ENCODE measurements at regions not wholly inside any gene's neighbourhood (a gene's known extent, or its start where the extent isn't known, plus 50 kb on each side); places are given as distances from the start of the nearest gene placed in this dataset.
"Not testable (repeated sequence)": the region's sequence is repeated elsewhere in the genome, so short reads cannot be mapped to it uniquely, and the experiment has no call there.

- DNase-seq (ENCODE audit: low read depth, low spot score): not testable (repeated sequence)
Measured at GRCh38 chr2:83877261-83877660, 581.8 kb downstream of the SUCLG1 start.

DNA sequence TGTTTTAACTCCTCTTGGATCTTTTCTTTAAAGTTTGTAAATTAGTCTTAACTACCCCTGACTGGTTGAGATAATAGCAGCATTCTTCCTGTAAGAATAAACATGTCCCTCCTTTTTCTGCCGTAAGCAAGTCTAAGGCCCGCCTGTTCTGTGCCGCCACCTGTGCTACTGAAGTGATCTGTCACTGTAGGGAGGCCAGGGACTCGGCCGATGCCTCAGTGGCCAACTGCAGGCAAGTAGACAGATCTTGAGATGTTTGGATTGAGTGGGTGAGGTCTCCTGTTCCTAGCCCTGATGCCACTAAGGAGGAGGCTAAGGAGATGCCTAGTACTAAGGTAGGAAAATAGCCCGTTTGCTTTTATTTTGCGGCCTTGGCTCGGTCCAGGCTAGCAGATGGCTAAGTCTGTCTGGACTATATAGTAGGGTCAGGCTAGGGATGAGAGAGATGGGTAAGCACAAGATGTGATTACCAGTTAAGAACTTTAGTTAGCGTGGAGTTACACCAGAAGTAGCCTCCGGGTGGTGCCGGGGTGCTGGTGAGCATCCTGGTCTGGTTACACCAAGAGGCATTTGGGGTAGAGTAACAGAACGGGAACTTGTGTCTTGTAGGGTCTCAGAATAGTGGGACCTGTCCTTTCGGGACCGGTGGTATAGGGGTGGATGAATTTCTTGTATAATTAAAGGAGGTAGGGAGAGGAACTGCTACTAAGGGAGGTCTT is 584.2 kb downstream of the SUCLG1 start:
- DNase-seq (ENCODE audit: low read depth, low spot score): no peak

DNA sequence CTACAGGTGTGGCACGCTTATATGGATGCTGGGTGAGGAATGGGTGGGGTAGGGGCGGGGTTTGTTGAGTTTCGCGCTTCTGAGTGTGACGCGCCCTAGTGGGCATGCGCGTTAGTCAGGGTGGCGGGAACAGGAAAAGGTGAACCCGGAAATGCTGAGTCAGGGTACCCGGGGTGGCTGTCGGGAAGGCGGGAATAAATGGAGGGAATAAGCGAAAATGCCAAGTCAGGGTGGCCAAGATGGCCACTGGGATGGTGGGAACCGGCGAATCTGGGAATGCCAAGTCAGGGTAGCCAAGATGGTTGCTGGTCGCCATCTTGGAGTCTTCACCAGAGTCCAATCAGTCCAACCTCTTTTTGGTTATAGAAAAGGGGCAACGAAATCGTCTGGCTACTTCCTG is 585.0 kb downstream of the SUCLG1 start:
- DNase-seq (ENCODE audit: low read depth, low spot score): no peak

- no peak for DNase-seq (ENCODE audit: low read depth, low spot score)
Measured at GRCh38 chr2:83873110-83873509, 586.0 kb downstream of the SUCLG1 start.

DNA sequence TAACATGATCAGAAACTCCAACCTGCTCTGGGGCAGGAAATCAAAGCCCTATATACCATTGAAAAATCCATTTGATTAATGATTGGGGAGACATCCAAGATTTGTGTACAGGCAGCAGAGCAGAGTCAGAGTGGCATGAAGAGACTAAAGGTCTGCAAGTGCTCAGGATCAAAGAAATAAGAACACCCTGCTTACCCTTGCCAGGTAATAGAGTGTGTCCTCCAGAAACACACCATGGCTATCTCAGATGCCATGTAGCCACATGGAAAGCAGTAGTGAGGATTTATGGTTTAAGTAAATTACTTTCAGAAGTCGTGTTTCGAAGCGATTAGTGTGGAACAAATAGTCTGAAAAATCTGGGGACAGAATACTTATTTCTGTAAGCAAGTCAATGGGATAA is 592.9 kb downstream of the SUCLG1 start:
- DNase-seq (ENCODE audit: low read depth, low spot score): no peak

DNA sequence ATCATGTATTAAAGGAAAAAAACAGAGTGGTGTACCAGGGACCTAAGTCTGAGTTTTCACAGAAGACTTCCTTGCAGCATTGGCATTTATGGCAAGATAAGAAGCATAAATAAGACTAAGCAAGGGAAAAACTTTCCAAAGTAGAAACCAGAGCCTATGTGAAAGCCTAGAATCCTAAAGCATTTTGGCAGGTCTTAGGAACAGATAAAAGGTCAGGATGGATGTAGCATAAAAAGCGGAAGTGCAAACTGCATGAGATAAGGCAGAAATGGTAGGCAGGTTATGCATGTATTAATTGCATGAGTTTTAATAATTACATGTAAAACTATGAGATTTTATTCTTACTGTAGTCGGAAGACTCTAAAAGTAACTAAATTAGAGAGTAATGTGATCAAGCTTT is 596.5 kb downstream of the SUCLG1 start:
- DNase-seq (ENCODE audit: low read depth, low spot score): no peak

GRCh38 chr2:83860320-83860719 is 598.8 kb downstream of the SUCLG1 start:
- no peak for DNase-seq (ENCODE audit: low read depth, low spot score)

DNA sequence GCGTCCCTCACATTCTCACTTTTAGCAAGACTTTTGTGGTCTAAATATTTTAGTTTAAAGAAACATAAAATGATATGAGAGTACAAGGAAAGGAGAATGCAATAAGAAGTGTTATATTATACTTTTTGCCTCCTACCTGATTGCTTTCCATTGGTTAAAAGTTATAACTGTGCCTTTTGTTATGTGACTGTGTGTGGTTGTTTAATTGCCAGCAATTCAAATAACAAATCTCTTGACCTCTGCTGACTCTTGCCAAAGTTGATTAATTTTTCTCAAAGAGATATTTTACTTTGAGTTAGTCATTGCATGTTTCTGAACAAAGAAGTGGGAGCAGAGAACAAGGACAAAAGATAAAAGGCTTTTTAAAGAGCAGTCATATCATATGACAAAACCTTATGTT is 599.5 kb downstream of the SUCLG1 start:
- DNase-seq (ENCODE audit: low read depth, low spot score): no peak

- DNase-seq (ENCODE audit: low read depth, low spot score): no peak
Measured at GRCh38 chr2:83851066-83851465, 608.0 kb downstream of the SUCLG1 start.

- no peak for DNase-seq (ENCODE audit: low read depth, low spot score)
Measured at GRCh38 chr2:83850071-83850725, 608.9 kb downstream of the SUCLG1 start.

DNA sequence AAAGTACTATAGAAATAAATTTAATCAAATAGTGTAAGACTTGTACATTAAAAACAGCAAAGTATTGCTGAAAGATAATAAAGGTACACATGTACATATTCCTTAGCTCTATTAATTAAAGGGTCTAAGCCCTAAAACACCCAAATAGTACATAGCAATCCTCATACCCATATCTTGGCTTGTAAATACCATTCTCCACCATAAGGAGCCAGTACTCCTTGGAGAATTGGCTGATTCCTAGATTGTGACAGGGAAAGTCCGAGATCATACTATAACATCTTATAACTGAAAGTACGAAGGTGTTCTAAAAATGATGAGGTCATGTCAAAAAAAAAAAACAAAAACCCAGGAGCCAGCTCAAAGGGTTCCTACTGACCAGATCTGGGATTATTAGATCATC is 614.6 kb downstream of the SUCLG1 start:
- no peak for DNase-seq (ENCODE audit: low read depth, low spot score)

DNA sequence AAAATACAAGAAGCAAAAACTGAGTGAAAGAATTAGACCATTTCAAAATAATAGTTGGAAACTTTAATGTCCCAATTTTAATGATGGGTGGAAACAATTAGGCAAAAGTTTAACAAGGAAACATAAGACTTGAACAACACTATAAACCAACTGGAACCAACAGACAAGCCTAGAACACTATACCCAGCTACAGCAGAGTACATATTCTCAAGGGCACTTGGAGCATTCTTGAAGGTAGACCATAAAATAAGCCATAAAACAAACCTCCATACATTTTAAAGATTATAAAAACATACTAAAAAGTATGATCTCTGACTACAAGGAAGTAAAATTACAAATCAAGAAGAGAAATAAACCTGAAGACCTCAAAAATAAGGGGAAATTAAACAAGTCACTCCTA is 616.7 kb downstream of the SUCLG1 start:
- no peak for DNase-seq (ENCODE audit: low read depth, low spot score)

- no peak for DNase-seq (ENCODE audit: low read depth, low spot score)
Measured at GRCh38 chr2:83837823-83838222, 621.3 kb downstream of the SUCLG1 start.

DNA sequence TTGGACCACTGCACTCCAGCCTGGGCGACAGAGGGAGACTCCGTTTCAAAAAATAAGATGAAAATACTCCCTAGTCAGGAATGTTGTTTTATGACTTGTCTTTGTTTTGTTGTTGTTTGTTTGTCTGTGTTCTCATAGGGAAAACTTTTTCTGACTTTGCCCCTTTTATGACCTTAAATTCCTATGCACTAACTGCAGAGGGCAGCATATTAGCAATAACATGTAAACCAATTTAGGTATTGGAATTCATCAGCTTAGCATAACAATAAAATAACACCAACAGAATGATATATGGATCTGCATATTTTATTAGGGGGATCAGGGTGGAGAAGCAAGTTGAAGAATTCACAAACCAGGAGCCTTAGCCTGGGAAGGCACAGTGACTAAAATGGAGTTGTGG is 631.5 kb downstream of the SUCLG1 start:
- DNase-seq (ENCODE audit: low read depth, low spot score): no peak

- DNase-seq (ENCODE audit: low read depth, low spot score): no peak
Measured at GRCh38 chr2:83826577-83826976, 632.5 kb downstream of the SUCLG1 start.

DNA sequence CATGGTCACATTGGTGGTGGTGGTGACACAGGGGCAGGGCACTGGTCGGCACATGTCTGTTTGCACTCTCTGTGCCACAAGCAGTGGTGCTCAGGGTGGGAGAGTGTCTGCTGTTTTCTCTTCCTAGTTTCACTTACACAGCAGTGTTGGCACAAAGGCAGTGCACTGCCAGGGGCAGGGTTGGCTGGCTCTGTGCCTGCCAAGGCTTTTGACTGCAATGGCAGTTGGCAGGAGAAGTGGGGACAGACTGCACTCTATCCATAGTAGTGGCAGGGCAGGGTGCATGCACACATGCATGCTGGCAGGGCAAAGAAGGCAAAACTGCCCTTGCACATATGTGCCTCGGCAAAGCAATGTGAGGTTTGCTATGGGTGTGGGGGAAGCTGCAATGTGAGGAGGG is 635.9 kb downstream of the SUCLG1 start:
- no peak for DNase-seq (ENCODE audit: low read depth, low spot score)

DNA sequence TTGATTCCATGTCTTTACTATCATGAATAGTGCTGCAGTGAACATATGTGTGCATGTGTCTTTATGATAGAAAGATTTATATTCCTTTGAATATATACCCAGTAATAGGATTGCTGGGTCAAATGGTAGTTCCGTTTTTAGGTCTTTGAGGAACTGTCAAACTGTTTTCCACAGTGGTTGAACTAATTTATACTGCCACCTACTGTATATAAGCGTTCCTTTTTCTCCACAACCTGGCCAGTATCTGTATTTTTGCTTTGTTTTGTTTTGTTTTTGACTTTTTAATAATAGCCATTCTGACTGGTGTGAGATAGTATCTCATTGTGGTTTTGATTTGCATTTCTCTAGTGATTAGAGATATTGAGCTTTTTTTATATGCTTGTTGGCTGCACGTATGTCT is 641.6 kb downstream of the SUCLG1 start:
- DNase-seq (ENCODE audit: low read depth, low spot score): no peak

GRCh38 chr2:83808878-83809277 is 650.2 kb downstream of the SUCLG1 start:
- DNase-seq (ENCODE audit: low read depth, low spot score): no peak

GRCh38 chr2:83802604-83803003 is 656.5 kb downstream of the SUCLG1 start:
- no peak for DNase-seq (ENCODE audit: low read depth, low spot score)

- no peak for DNase-seq (ENCODE audit: low read depth, low spot score)
Measured at GRCh38 chr2:83795777-83796176, 663.3 kb downstream of the SUCLG1 start.

- DNase-seq (ENCODE audit: low read depth, low spot score): not testable (repeated sequence)
Measured at GRCh38 chr2:83790467-83790866, 668.6 kb downstream of the SUCLG1 start.

DNA sequence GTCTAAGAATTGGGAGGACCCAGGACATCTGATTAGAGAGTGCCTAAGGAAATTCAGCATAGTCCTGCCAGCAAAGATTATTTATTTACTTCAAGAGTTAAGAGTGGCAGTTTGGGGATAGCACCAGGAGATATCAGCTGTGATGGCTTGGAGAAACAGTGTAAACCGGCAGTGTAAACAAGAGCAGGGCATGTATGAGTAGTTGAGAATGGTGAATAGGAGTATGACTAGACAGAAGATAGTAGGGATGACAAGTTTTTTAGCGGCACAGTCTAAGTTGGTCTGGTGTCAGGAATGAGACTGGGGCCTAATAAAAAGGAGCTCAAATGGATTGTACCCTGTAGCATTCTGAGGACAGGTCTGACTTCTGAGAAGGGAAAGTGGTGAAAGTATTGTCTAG is 669.4 kb downstream of the SUCLG1 start:
- DNase-seq (ENCODE audit: low read depth, low spot score): not testable (repeated sequence)

DNA sequence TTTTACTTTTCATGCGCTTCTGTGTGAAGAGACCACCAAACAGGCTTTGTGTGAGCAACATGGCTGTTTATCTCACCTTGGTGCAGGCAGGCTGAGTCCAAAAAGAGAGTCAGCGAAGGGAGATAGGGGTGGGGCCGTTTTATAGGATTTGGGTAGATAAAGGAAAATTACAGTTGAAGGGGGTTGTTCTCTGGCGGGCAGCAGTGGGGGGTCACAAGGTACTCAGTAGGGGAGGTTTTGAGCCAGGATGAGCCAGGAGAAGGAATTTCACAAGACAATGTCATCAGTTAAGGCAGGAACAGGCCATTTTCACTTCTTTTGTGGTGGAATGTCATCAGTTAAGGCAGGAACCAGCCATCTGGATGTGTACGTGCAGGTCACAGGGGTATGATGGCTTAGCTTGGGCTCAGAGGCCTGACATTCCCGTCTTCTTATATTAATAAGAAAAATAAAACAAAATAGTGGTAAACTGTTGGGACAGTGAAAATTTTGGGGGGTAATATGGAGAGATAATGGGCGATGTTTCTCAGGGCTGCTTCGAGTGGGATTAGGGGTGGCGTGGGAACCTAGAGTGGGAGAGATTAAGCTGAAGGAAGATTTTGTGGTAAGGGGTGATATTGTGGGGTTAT is 670.0 kb downstream of the SUCLG1 start:
- not testable (repeated sequence) for DNase-seq (ENCODE audit: low read depth, low spot score)

Measured in iPS DF 19.7 (cell line).